ENCODE measurements at regions not wholly inside any gene's neighbourhood (a gene's known extent, or its start where the extent isn't known, plus 50 kb on each side); places are given as distances from the start of the nearest gene placed in this dataset.

DNA sequence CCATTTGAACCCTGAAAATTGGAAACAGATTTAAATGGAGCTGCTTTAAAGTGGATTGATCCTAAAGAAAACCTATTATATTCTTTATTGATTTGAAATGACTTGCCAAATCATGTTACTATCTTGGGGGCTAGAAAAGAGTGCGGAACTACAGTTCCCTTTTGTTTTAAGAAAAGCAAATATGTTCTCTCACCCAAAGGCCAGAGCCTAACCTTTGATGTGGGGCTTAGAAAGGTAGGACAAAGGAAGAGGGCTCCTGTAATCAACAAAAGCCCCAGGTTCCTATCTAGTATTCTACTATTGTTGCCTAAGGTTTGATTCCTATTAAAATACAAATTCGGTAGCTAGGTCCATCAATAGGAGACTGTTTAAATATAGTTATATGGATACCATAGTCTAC is 100.8 kb upstream of the BEND6 start:
- no peak overlapping the region for H3K27ac ChIP-seq (ENCODE audit: extremely low read length, insufficient read depth, low read length)
- no peak for TF ChIP-seq ARHGAP35 (CRISPR knock-in tag; IDR thresholded peaks at IDR 0.05; ENCODE audit: borderline replicate concordance)
- no peak for TF ChIP-seq SMARCE1 (IDR thresholded peaks at IDR 0.05; ENCODE audit: borderline replicate concordance)
- TF ChIP-seq GLI4 (CRISPR knock-in tag; IDR thresholded peaks at IDR 0.05; ENCODE audit: borderline replicate concordance) = no peak
- TF ChIP-seq RBAK (CRISPR knock-in tag; IDR thresholded peaks at IDR 0.05) = no peak
- TF ChIP-seq HNRNPH1 (optimal IDR thresholded peaks at IDR 0.05; ENCODE audit: low read depth, low read length) = no peak
- TF ChIP-seq RFX3 (CRISPR knock-in tag; IDR thresholded peaks at IDR 0.05) = no peak
- TF ChIP-seq ZNF446 (CRISPR knock-in tag; IDR thresholded peaks at IDR 0.05) = no peak
- TF ChIP-seq ZNF30 (CRISPR knock-in tag; IDR thresholded peaks at IDR 0.05) = no peak
- TF ChIP-seq SOX6 (IDR thresholded peaks at IDR 0.05) = no peak
- peak; percentile 76 for TF ChIP-seq SOX6 (CRISPR knock-in tag; IDR thresholded peaks at IDR 0.05)
- peak; percentile 90 for TF ChIP-seq SOX13 (IDR thresholded peaks at IDR 0.05)
- TF ChIP-seq SOX13 (CRISPR knock-in tag; conservative IDR thresholded peaks at IDR 0.05 in 1 of 2, IDR thresholded peaks at IDR 0.05 in 1 of 2) = peak in 1 of 2 experiments; percentile 92; a peak in 2 of 4 replicates
- TF ChIP-seq HOXA9 (CRISPR knock-in tag; IDR thresholded peaks at IDR 0.05; ENCODE audit: borderline replicate concordance) = no peak
- TF ChIP-seq ZNF234 (CRISPR knock-in tag; conservative IDR thresholded peaks at IDR 0.05) = no peak
- no peak for TF ChIP-seq ZFP37 (CRISPR knock-in tag; IDR thresholded peaks at IDR 0.05; ENCODE audit: borderline replicate concordance)
- TF ChIP-seq, protein P1, sequence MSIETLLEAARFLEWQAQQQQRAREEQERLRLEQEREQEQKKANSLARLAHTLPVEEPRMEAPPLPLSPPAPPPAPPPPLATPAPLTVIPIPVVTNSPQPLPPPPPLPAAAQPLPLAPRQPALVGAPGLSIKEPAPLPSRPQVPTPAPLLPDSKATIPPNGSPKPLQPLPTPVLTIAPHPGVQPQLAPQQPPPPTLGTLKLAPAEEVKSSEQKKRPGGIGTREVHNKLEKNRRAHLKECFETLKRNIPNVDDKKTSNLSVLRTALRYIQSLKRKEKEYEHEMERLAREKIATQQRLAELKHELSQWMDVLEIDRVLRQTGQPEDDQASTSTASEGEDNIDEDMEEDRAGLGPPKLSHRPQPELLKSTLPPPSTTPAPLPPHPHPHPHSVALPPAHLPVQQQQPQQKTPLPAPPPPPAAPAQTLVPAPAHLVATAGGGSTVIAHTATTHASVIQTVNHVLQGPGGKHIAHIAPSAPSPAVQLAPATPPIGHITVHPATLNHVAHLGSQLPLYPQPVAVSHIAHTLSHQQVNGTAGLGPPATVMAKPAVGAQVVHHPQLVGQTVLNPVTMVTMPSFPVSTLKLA (IDR thresholded peaks at IDR 0.05) = no peak
- TF ChIP-seq CENPX (CRISPR knock-in tag; IDR thresholded peaks at IDR 0.05) = no peak
- no peak for TF ChIP-seq ZNF501 (CRISPR knock-in tag; IDR thresholded peaks at IDR 0.05)
- no peak for TF ChIP-seq ZNF879 (CRISPR knock-in tag; IDR thresholded peaks at IDR 0.05)
- peak; percentile 92 for TF ChIP-seq SOX5 (CRISPR knock-in tag; IDR thresholded peaks at IDR 0.05; ENCODE audit: borderline replicate concordance)
- TF ChIP-seq TCF7 (IDR thresholded peaks at IDR 0.05; ENCODE audit: low read depth) = peak; percentile 63
- no TSS peak for BruUV-seq (replicated peaks)
- 33% methylated on average over 2 of the region's 2 CpGs for WGBS (ENCODE audit: low lambda C conversion rate)
- in situ Hi-C loops (cut with HindIII; ENCODE audit: extremely low pct_ligation_motif_present, low pct_unique_long_range_greater_than_20kb) = no loop called here
- H3K4me2 ChIP-seq (ENCODE audit: low read depth, low read length) = no peak overlapping the region
- no peaks in the 10 kb centered on the region for H3K9me3 ChIP-seq (ENCODE audit: low read length)
- no peaks in the 10 kb centered on the region for H4K20me1 ChIP-seq (ENCODE audit: insufficient read depth, low read length)
- no peak overlapping the region for H3K4me3 ChIP-seq (replicated peaks in 1 of 3; ENCODE audit: insufficient read depth in 1 of 3, low read depth in 2 of 3, low read length in 3 of 3)
- POLR2A ChIA-PET = no interaction called here
- no peaks in the 10 kb centered on the region for H3K36me3 ChIP-seq (replicated peaks in 1 of 2; ENCODE audit: control insufficient read depth in 1 of 2, insufficient read depth in 2 of 2, low read length in 2 of 2)
- no peak for FAIRE-seq
- CTCF ChIA-PET (ENCODE audit: low intra/inter-chr PET ratio, low total read pairs) = no interaction called here
- no peak for ATAC-seq
- H3K4me1 ChIP-seq (ENCODE audit: insufficient read depth, low read length) = no peaks in the 10 kb centered on the region
- DNase-seq (ENCODE audit: low spot score) = peak; percentile 24
- no peaks in the 10 kb centered on the region for H3K79me2 ChIP-seq (ENCODE audit: insufficient read depth, low read length)
- no peak overlapping the region for H2AFZ ChIP-seq (ENCODE audit: low read length)
- H3K27me3 ChIP-seq (ENCODE audit: control insufficient read depth in 1 of 2, insufficient read depth in 2 of 2, low read length in 2 of 2) = no peaks in the 10 kb centered on the region
- H3K9ac ChIP-seq (ENCODE audit: insufficient read depth, low read depth, low read length) = no peak overlapping the region
- intact Hi-C loops (cut with micrococcal nuclease; ENCODE audit: unreplicated experiment) = loop anchor here (5.0 kb wide), 1 partner anchor 97 kb away; no protein-coding TSS in a partner anchor

Measured in HepG2 (cell line).